H1 (cell line): ENCODE measurements at regions not wholly inside any gene's neighbourhood (a gene's known extent, or its start where the extent isn't known, plus 50 kb on each side); places are given as distances from the start of the nearest gene placed in this dataset.

ENCODE experiments used
- CTCF ChIA-PET: fragments of 300-600 bp; sonication (Branson Sonifier 250); formaldehyde crosslinking; loops from one replicate; lab custom pipeline; 2021; ENCODE audit not compliant: partially characterized antibody; lab: Charles Lee
- POLR2A ChIA-PET: fragments of 300-600 bp; sonication (Branson Sonifier 250); formaldehyde crosslinking; loops from one replicate; lab custom pipeline; 2021; ENCODE audit warnings: inconsistent platforms; ENCODE audit not compliant: partially characterized antibody; lab: Charles Lee
- DNase-seq, 2 experiments: peaks; one replicate each; pipeline versions ENCODE4 v3.0.0 to v3.0.0-alpha.2; 2010 to 2022; ENCODE audit warnings: low spot score in 2 of 2, low read depth in 1 of 2, mixed read lengths in 1 of 2
- FAIRE-seq: peaks from 2 replicates; lab custom pipeline; 2011; peaks lifted over from hg19 to GRCh38; lab: Jason Lieb, UNC
- H2AFZ ChIP-seq: 2 replicates; pipeline ENCODE4 v1.8.1; 2012; ENCODE audit warnings: low read length, inconsistent platforms
- H2AK5ac ChIP-seq: 2 replicates; pipeline ENCODE4 v1.6.1; 2013; ENCODE audit warnings: low read depth, low read length
- H2BK120ac ChIP-seq: replicated peaks from 2 replicates; pipeline ENCODE3; 2013; ENCODE audit warnings: low read depth, low read length, inconsistent platforms
- H2BK12ac ChIP-seq: 2 replicates; pipeline ENCODE4 v1.6.1; 2013; ENCODE audit warnings: low read depth, low read length
- H2BK15ac ChIP-seq: 2 replicates; pipeline ENCODE4 v1.6.1; 2013; ENCODE audit warnings: low read length
- H2BK20ac ChIP-seq: 2 replicates; pipeline ENCODE4 v1.6.1; 2013; ENCODE audit warnings: low read length
- H2BK5ac ChIP-seq: 2 replicates; pipeline ENCODE4 v1.6.1; 2013; ENCODE audit warnings: low read depth, low read length
- H3K14ac ChIP-seq: 2 replicates; pipeline ENCODE4 v1.6.1; 2013; ENCODE audit warnings: inconsistent platforms; ENCODE audit not compliant: insufficient read length
- H3K18ac ChIP-seq: 2 replicates; pipeline ENCODE4 v1.6.1; 2013; ENCODE audit warnings: low read length; ENCODE audit errors: extremely low read depth
- H3K23ac ChIP-seq: 2 replicates; pipeline ENCODE4 v1.6.1; 2013; ENCODE audit warnings: inconsistent platforms; ENCODE audit not compliant: insufficient read length
- H3K23me2 ChIP-seq: 2 replicates; pipeline ENCODE4 v1.6.1; 2013; ENCODE audit warnings: low read depth, low read length
- H3K27ac ChIP-seq: 2 replicates; pipeline ENCODE4 v1.6.1; 2011; ENCODE audit warnings: low read depth, low read length, inconsistent platforms
- H3K27me3 ChIP-seq, 4 experiments: replicated peaks in 1 of 4; 1 replicate in 1 of 4; 2 replicates in 3 of 4; pipeline versions ENCODE4 v1.6.1 to v1.8.1; 2011 to 2013; ENCODE audit warnings: low read length in 3 of 4, mild to moderate bottlenecking in 3 of 4, inconsistent platforms in 2 of 4, mixed read lengths in 2 of 4, moderate library complexity in 1 of 4; ENCODE audit not compliant: control insufficient read depth in 3 of 4, insufficient read depth in 3 of 4; ENCODE audit errors: extremely low read depth in 1 of 4
- H3K36me3 ChIP-seq, 4 experiments: 2 replicates each; pipeline versions ENCODE4 v1.6.1 to v1.8.1; 2011 to 2013; ENCODE audit warnings: mild to moderate bottlenecking in 4 of 4, low read length in 3 of 4, moderate library complexity in 2 of 4, control low read depth in 1 of 4, inconsistent platforms in 1 of 4; ENCODE audit not compliant: insufficient read depth in 4 of 4, control insufficient read depth in 2 of 4
- H3K4ac ChIP-seq: replicated peaks from 2 replicates; pipeline ENCODE3; 2013; ENCODE audit warnings: low read length, low read depth, mixed read lengths, inconsistent platforms; ENCODE audit not compliant: insufficient read length
- H3K4me1 ChIP-seq, 4 experiments: replicated peaks in 1 of 4; 1 replicate in 1 of 4; 2 replicates in 3 of 4; pipeline versions ENCODE4 v1.6.1 to v1.8.1; 2011 to 2013; ENCODE audit warnings: low read length in 3 of 4, inconsistent platforms in 2 of 4, mixed read lengths in 1 of 4; ENCODE audit not compliant: insufficient read depth in 4 of 4, control insufficient read depth in 3 of 4
- H3K4me2 ChIP-seq, 2 experiments: 2 replicates each; pipeline versions ENCODE4 v1.6.1 to v1.8.1; 2011 to 2013; ENCODE audit warnings: low read depth in 2 of 2, low read length in 2 of 2, control low read depth in 1 of 2, inconsistent platforms in 1 of 2, mild to moderate bottlenecking in 1 of 2; ENCODE audit not compliant: insufficient read depth in 1 of 2
- H3K4me3 ChIP-seq, 4 experiments: fragments of 200-600, 300-600 bp in 1 of 4; sonication (generic), shearing (Covaris generic), sonication (Bioruptor Twin) in 1 of 4; 2 replicates each; pipeline versions ENCODE4 v1.5.1 to v1.8.1; 2011 to 2016; ENCODE audit warnings: low read length in 4 of 4, low read depth in 3 of 4, control low read depth in 2 of 4, inconsistent platforms in 2 of 4, mild to moderate bottlenecking in 2 of 4, mixed read lengths in 1 of 4, moderate library complexity in 1 of 4; ENCODE audit not compliant: insufficient read depth in 2 of 4; ENCODE audit errors: extremely low read depth in 1 of 4
- H3K56ac ChIP-seq: replicated peaks from 2 replicates; pipeline ENCODE3; 2013; ENCODE audit warnings: low read depth, mild to moderate bottlenecking, mixed read lengths, low read length, inconsistent platforms; ENCODE audit not compliant: insufficient read length
- H3K79me1 ChIP-seq: 2 replicates; pipeline ENCODE4 v1.6.1; 2013; ENCODE audit warnings: low read depth, low read length, control low read depth
- H3K79me2 ChIP-seq, 2 experiments: 2 replicates each; pipeline versions ENCODE4 v1.6.1 to v1.8.1; 2012 to 2013; ENCODE audit warnings: low read length in 2 of 2, mild to moderate bottlenecking in 2 of 2, inconsistent platforms in 1 of 2; ENCODE audit not compliant: insufficient read depth in 2 of 2, control insufficient read depth in 1 of 2
- H3K9ac ChIP-seq, 4 experiments: replicated peaks in 1 of 4; 1 replicate in 1 of 4; 2 replicates in 3 of 4; pipeline versions ENCODE4 v1.6.1 to v1.8.1; 2011 to 2013; ENCODE audit warnings: low read depth in 3 of 4, low read length in 3 of 4, control low read depth in 2 of 4, mild to moderate bottlenecking in 2 of 4, moderate library complexity in 2 of 4, inconsistent platforms in 1 of 4; ENCODE audit errors: extremely low read depth in 1 of 4
- H3K9me3 ChIP-seq, 2 experiments: 2 replicates each; pipeline versions ENCODE4 v1.6.1 to v1.8.1; 2012 to 2013; ENCODE audit warnings: mild to moderate bottlenecking in 2 of 2, moderate library complexity in 2 of 2, control low read depth in 1 of 2, inconsistent platforms in 1 of 2, low read depth in 1 of 2, low read length in 1 of 2, mixed read lengths in 1 of 2; ENCODE audit not compliant: insufficient read depth in 2 of 2
- H4K20me1 ChIP-seq, 2 experiments: replicated peaks in 1 of 2; 2 replicates each; pipeline versions ENCODE3 to v1.8.1; 2011 to 2013; ENCODE audit warnings: inconsistent platforms in 2 of 2, low read length in 2 of 2, mild to moderate bottlenecking in 1 of 2; ENCODE audit not compliant: insufficient read depth in 2 of 2, control insufficient read depth in 1 of 2
- H4K5ac ChIP-seq: 2 replicates; pipeline ENCODE4 v1.6.1; 2013; ENCODE audit warnings: low read length, low read depth, mixed read lengths, inconsistent platforms; ENCODE audit not compliant: insufficient read length
- H4K8ac ChIP-seq: 2 replicates; pipeline ENCODE4 v1.8.0; 2013; ENCODE audit warnings: mild to moderate bottlenecking, moderate library complexity, low read length, inconsistent platforms; ENCODE audit not compliant: insufficient read depth; ENCODE audit errors: extremely low read depth
- H4K91ac ChIP-seq: replicated peaks from 2 replicates; pipeline ENCODE3; 2013; ENCODE audit warnings: low read length, mixed read lengths, inconsistent platforms; ENCODE audit not compliant: insufficient read length
- CHD1 ChIP-seq: IDR thresholded peaks from 2 replicates; pipeline ENCODE4 v1.6.1; 2012; ENCODE audit warnings: low read depth, low read length, improper control_type of control experiment
- CTBP2 ChIP-seq: IDR thresholded peaks from 2 replicates; pipeline ENCODE4 v1.7.0; 2011; ENCODE audit warnings: borderline replicate concordance, mild to moderate bottlenecking, moderate library complexity, mixed read lengths, low read length; ENCODE audit not compliant: insufficient read depth, insufficient read length
- EZH2 ChIP-seq: fragments of 200-600 bp; sonication (generic); IDR thresholded peaks from 2 replicates; pipeline ENCODE4 v1.7.1; 2012; ENCODE audit warnings: low read depth, mild to moderate bottlenecking, moderate library complexity, low read length, inconsistent platforms; ENCODE audit not compliant: severe bottlenecking
- GTF2F1 ChIP-seq: IDR thresholded peaks from 2 replicates; pipeline ENCODE4 v1.6.1; 2012; ENCODE audit warnings: low read depth, low read length, improper control_type of control experiment, borderline replicate concordance
- HDAC6 ChIP-seq: IDR thresholded peaks from one replicate; pipeline ENCODE4 v1.7.1; 2012; ENCODE audit warnings: low read depth, mild to moderate bottlenecking, inconsistent platforms, low read length, moderate library complexity
- JUN ChIP-seq: IDR thresholded peaks from 2 replicates; pipeline ENCODE4 v1.6.1; 2011; ENCODE audit warnings: low read depth, mild to moderate bottlenecking, improper control_type of control experiment, low read length
- MAX ChIP-seq: IDR thresholded peaks from 2 replicates; pipeline ENCODE4 v1.6.1; 2012; ENCODE audit warnings: inconsistent platforms
- POLR2AphosphoS5 ChIP-seq: IDR thresholded peaks from 2 replicates; pipeline ENCODE4 v1.6.1; 2011; ENCODE audit warnings: low read depth, low read length
- RAD21 ChIP-seq, 2 experiments: IDR thresholded peaks in 1 of 2; conservative IDR thresholded peaks in 1 of 2; 2 replicates each; pipeline ENCODE4 v1.6.1; 2011; ENCODE audit warnings: low read depth in 2 of 2, low read length in 2 of 2, improper control_type of control experiment in 1 of 2, inconsistent platforms in 1 of 2, mild to moderate bottlenecking in 1 of 2, moderate library complexity in 1 of 2
- RXRA ChIP-seq: IDR thresholded peaks from 2 replicates; pipeline ENCODE4 v1.6.1; 2011; ENCODE audit warnings: low read depth, mild to moderate bottlenecking, low read length, moderate library complexity; ENCODE audit not compliant: insufficient read depth
- SIN3A ChIP-seq, 2 experiments: IDR thresholded peaks in 1 of 2; conservative IDR thresholded peaks in 1 of 2; 2 replicates each; pipeline ENCODE4 v1.6.1; 2011 to 2012; ENCODE audit warnings: low read length in 2 of 2, improper control_type of control experiment in 1 of 2, low read depth in 1 of 2, mild to moderate bottlenecking in 1 of 2
- SIX5 ChIP-seq: IDR thresholded peaks from 2 replicates; pipeline ENCODE4 v1.6.1; 2011; ENCODE audit warnings: mild to moderate bottlenecking, low read depth, low read length
- WGBS, 2 experiments: shearing (Covaris generic) in 1 of 2; methylation state at CpG; one replicate each; pipeline versions ENCODE4 v1.1.6 to v1.1.7; 2013 to 2015; ENCODE audit warnings: low lambda C conversion rate in 2 of 2, mixed read lengths in 2 of 2, inconsistent platforms in 1 of 2, low coverage in 1 of 2, missing lambda C conversion rate in 1 of 2; ENCODE audit not compliant: insufficient replicate concordance in 2 of 2, insufficient coverage in 1 of 2, insufficient read length in 1 of 2; ENCODE audit errors: extremely low coverage in 1 of 2, missing lambda C conversion rate in 1 of 2; 5-methylcytosine and 5-hydroxymethylcytosine counted together

DNA sequence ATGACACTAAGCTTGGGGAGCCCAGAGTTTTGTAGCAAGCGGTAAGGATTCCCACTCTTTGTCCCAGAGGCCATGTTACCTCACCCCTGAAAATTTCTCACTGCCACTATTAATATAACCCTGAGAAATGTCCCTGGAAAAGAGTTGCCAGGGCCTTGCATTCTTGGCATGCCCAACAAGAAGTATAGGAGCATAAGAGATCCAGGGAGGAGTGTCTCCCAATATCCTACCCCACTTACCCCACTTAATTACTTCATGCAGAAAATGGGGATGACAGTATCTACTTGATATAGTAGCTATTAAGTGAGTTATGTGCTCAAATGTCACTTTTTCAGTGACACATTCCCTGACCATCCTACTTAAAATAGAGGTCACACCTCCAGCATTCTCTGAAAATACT lies 120.5 kb upstream of the C1GALT1C1 start:
- whole genome bisulfite sequencing, 2 experiments = 100% methylated on average over 1 of the region's 1 CpG; no CpG with 5 or more reads in 1 of the 2 experiments
- no peak for FAIRE-seq
- Histone ChIP-seq H3K9me3 (no peaks in the 10 kb centered on the region), H2BK12ac (no peak overlapping the region), H3K18ac (no peak overlapping the region), H4K8ac (no peak overlapping the region), H2AK5ac (no peak overlapping the region), H3K36me3 (no peaks in the 10 kb centered on the region), H3K9ac (no peak overlapping the region), H4K91ac (no peak overlapping the region), H3K27me3 (no peaks in the 10 kb centered on the region), H3K56ac (no peak overlapping the region), H3K79me2 (no peaks in the 10 kb centered on the region), H4K5ac (no peak overlapping the region), H2AFZ (no peak overlapping the region), H2BK120ac (no peak overlapping the region), H3K4me3 (no peak overlapping the region), H3K79me1 (no peaks in the 10 kb centered on the region), H3K23me2 (no peaks in the 10 kb centered on the region), H3K23ac (no peak overlapping the region), H2BK15ac (no peak overlapping the region), H3K4me2 (no peak overlapping the region), H3K14ac (no peak overlapping the region), H2BK20ac (no peak overlapping the region), H4K20me1 (no peaks in the 10 kb centered on the region), H3K4ac (no peak overlapping the region), H3K27ac (no peak overlapping the region), H2BK5ac (no peak overlapping the region), H3K4me1 (peaks cover 0 to 3% (median under 1%) of the 10 kb centered on the region in 4 experiments; a peak in 1 of 7 replicates)
- no peak for TF ChIP-seq MAX
- TF ChIP-seq EZH2 = no peak
- no peak for TF ChIP-seq POLR2AphosphoS5
- TF ChIP-seq CHD1 = no peak
- TF ChIP-seq SIX5 = no peak
- no peak for TF ChIP-seq RAD21 (IDR thresholded peaks at IDR 0.05 in 1 of 2, conservative IDR thresholded peaks at IDR 0.05 in 1 of 2; ENCODE audit: low read depth in 2 of 2, low read length in 2 of 2)
- TF ChIP-seq SIN3A (conservative IDR thresholded peaks at IDR 0.05 in 1 of 2, IDR thresholded peaks at IDR 0.05 in 1 of 2; ENCODE audit: low read depth in 1 of 2, low read length in 2 of 2) = no peak
- no peak for TF ChIP-seq CTBP2
- TF ChIP-seq RXRA = no peak
- TF ChIP-seq HDAC6 = no peak
- no peak for TF ChIP-seq GTF2F1
- TF ChIP-seq JUN = no peak
- POLR2A ChIA-PET = no interaction called here
- CTCF ChIA-PET = interaction anchor here (0.8 kb wide), 1 partner anchor 253 kb away, joined by 5 read pairs; no protein-coding TSS in a partner anchor
- DNase-seq = no peak
